WERI-Rb-1 (cell line): ENCODE measurements at regions not wholly inside any gene's neighbourhood (a gene's known extent, or its start where the extent isn't known, plus 50 kb on each side); places are given as distances from the start of the nearest gene placed in this dataset.

Source experiments
- DNase-seq: peaks from one replicate; pipeline ENCODE4 v3.0.0-alpha.2; 2020
- H3K27ac ChIP-seq: fragments of 250-450 bp; sonication (Bioruptor Pico); 2 replicates; pipeline ENCODE4 v1.5.1; 2020; ENCODE audit warnings: mild to moderate bottlenecking, moderate library complexity
- H3K27me3 ChIP-seq: fragments of 250-450 bp; sonication (Bioruptor Pico); 2 replicates; pipeline ENCODE4 v1.5.1; 2021; ENCODE audit warnings: mild to moderate bottlenecking, low read depth, moderate library complexity; ENCODE audit not compliant: insufficient read depth, severe bottlenecking
- H3K36me3 ChIP-seq: fragments of 250-450 bp; sonication (Bioruptor Pico); 2 replicates; pipeline ENCODE4 v1.5.1; 2020; ENCODE audit warnings: mild to moderate bottlenecking, moderate library complexity
- H3K4me3 ChIP-seq: 2 replicates; pipeline ENCODE4 v1.5.1; 2011; ENCODE audit warnings: low read depth, mild to moderate bottlenecking, control low read depth, low read length
- H3K9me3 ChIP-seq: fragments of 250-450 bp; sonication (Bioruptor Pico); 2 replicates; pipeline ENCODE4 v1.5.1; 2021; ENCODE audit warnings: mild to moderate bottlenecking, moderate library complexity; ENCODE audit not compliant: severe bottlenecking
- CTCF ChIP-seq: IDR thresholded peaks from 2 replicates; pipeline ENCODE4 v1.5.1; 2011; ENCODE audit warnings: low read depth, mild to moderate bottlenecking, control low read depth, inconsistent platforms, low read length

- TF ChIP-seq CTCF = no peak
- Histone ChIP-seq H3K27ac (no peak overlapping the region), H3K4me3 (no peak overlapping the region)
Observed at GRCh38 chr16:80344570-80344969, 196.2 kb upstream of the DYNLRB2 start.

GRCh38 chr16:80341263-80341662 lies 199.5 kb upstream of the DYNLRB2 start:
- no peaks in the 10 kb centered on the region for H3K36me3 ChIP-seq
- no peak for DNase-seq
- no peak for TF ChIP-seq CTCF
- H3K9me3 ChIP-seq = no peaks in the 10 kb centered on the region
- H3K27me3 ChIP-seq = no peaks in the 10 kb centered on the region
- H3K27ac ChIP-seq = no peak overlapping the region
- H3K4me3 ChIP-seq = no peak overlapping the region

More at GRCh38 chr16:80344570-80344969, 196.2 kb upstream of the DYNLRB2 start:
- H3K9me3 ChIP-seq = no peaks in the 10 kb centered on the region
- DNase-seq = no peak
- no peaks in the 10 kb centered on the region for H3K27me3 ChIP-seq
- H3K36me3 ChIP-seq = no peaks in the 10 kb centered on the region

GRCh38 chr16:80337786-80338185 lies 203.0 kb upstream of the DYNLRB2 start:
- Histone ChIP-seq H3K27ac (no peak overlapping the region), H3K27me3 (no peaks in the 10 kb centered on the region), H3K9me3 (no peaks in the 10 kb centered on the region), H3K36me3 (no peaks in the 10 kb centered on the region), H3K4me3 (no peak overlapping the region)
- TF ChIP-seq CTCF = no peak
- no peak for DNase-seq

DNA sequence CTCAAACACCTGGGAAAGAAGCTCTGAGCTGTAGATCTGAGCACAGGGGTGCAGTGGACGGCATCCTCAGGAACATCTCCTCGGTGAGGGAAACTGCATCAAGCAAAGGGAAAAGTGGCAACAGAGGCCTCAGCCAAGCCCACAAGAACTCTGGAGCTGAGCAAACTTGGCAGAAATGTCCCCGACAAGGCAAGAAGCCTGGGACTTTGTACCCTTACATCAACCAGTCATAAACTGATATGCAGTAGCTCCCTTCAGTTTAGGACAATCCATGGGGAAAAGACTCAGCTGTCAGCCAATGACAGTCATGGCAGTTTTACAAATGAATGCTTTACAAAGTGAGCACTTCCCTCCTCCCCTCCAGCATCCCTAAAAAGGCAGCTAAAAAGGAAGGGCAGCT lies 210.0 kb upstream of the DYNLRB2 start:
- H3K9me3 ChIP-seq = no peaks in the 10 kb centered on the region
- no peak for DNase-seq
- no peak for TF ChIP-seq CTCF

GRCh38 chr16:80330150-80330549 lies 210.6 kb upstream of the DYNLRB2 start:
- Histone ChIP-seq H3K27ac (no peak overlapping the region), H3K36me3 (no peaks in the 10 kb centered on the region), H3K4me3 (no peak overlapping the region), H3K27me3 (no peaks in the 10 kb centered on the region), H3K9me3 (no peaks in the 10 kb centered on the region)
- DNase-seq = no peak
- TF ChIP-seq CTCF = no peak

More for the DNA sequence above, 210.0 kb upstream of the DYNLRB2 start:
- no peaks in the 10 kb centered on the region for H3K36me3 ChIP-seq
- no peak overlapping the region for H3K27ac ChIP-seq
- no peaks in the 10 kb centered on the region for H3K27me3 ChIP-seq
- no peak overlapping the region for H3K4me3 ChIP-seq

DNA sequence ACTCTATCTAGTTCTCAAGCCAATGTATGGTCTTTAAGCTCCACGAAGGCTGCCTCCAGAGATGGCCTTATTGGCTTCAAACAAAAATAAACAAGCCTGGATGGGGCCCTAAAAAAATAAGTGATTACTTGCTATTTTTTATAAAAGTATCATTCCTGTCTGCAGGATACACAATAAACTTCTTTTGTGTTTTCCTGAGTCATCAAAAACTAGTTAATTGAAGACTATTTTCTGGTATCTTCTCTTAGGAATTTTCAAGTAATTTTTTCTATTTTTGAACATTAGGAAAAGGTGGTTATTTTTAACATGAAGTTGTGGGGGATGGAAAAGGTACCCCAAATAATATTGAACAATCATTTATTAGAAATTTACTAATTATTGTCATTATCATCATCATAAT lies 213.1 kb upstream of the DYNLRB2 start:
- H3K27me3 ChIP-seq = peaks cover 5% of the 10 kb centered on the region
- H3K27ac ChIP-seq = no peak overlapping the region
- no peak for DNase-seq
- H3K36me3 ChIP-seq = no peaks in the 10 kb centered on the region
- H3K4me3 ChIP-seq = no peak overlapping the region
- no peak for TF ChIP-seq CTCF
- no peaks in the 10 kb centered on the region for H3K9me3 ChIP-seq
